CD4-positive, alpha-beta T cell treated with Interleukin-17A for 4 hours (primary cell): ENCODE measurements at regions not wholly inside any gene's neighbourhood (a gene's known extent, or its start where the extent isn't known, plus 50 kb on each side); places are given as distances from the start of the nearest gene placed in this dataset.
A peak's percentile ranks its signal among the peaks of the same experiment; 100 is the strongest.

Experiments
- DNase-seq: peaks from one replicate; pipeline ENCODE4 v3.0.0-alpha.2; 2020; ENCODE audit warnings: mixed read lengths

- no peak for DNase-seq
These were observed 221.1 kb upstream of the CIBAR2 start for GRCh38 chr16:85333337-85333736.

- no peak for DNase-seq
These were observed 221.7 kb upstream of the CIBAR2 start for GRCh38 chr16:85333744-85334640.

- peak; percentile 55 for DNase-seq
These were observed 222.7 kb upstream of the CIBAR2 start for GRCh38 chr16:85334718-85335583.

GRCh38 chr16:85335584-85336491 lies 223.6 kb upstream of the CIBAR2 start:
- no peak for DNase-seq

- DNase-seq = no peak
These were observed 225.8 kb upstream of the CIBAR2 start for GRCh38 chr16:85337910-85338637.

GRCh38 chr16:85338638-85338982 lies 226.3 kb upstream of the CIBAR2 start:
- no peak for DNase-seq

- no peak for DNase-seq
These were observed 226.9 kb upstream of the CIBAR2 start for GRCh38 chr16:85338989-85339685.

GRCh38 chr16:85341972-85342695 lies 229.9 kb upstream of the CIBAR2 start:
- DNase-seq = no peak

- no peak for DNase-seq
These were observed 232.3 kb upstream of the CIBAR2 start for GRCh38 chr16:85344502-85345128.

GRCh38 chr16:85345129-85345639 lies 232.9 kb upstream of the CIBAR2 start:
- DNase-seq = no peak

GRCh38 chr16:85346404-85347212 lies 234.3 kb upstream of the CIBAR2 start:
- no peak for DNase-seq

GRCh38 chr16:85347213-85347591 lies 234.9 kb upstream of the CIBAR2 start:
- DNase-seq = no peak

GRCh38 chr16:85348065-85348840 lies 236.0 kb upstream of the CIBAR2 start:
- DNase-seq = no peak

- DNase-seq = no peak
These were observed 236.7 kb upstream of the CIBAR2 start for GRCh38 chr16:85348911-85349334.

GRCh38 chr16:85349365-85350145 lies 237.3 kb upstream of the CIBAR2 start:
- no peak for DNase-seq

GRCh38 chr16:85350146-85350728 lies 238.0 kb upstream of the CIBAR2 start:
- no peak for DNase-seq

GRCh38 chr16:85350973-85351372 lies 238.7 kb upstream of the CIBAR2 start:
- no peak for DNase-seq
